ENCODE measurements at regions not wholly inside any gene's neighbourhood (a gene's known extent, or its start where the extent isn't known, plus 50 kb on each side); places are given as distances from the start of the nearest gene placed in this dataset.

- no peak for DNase-seq
- Mint-ChIP-seq H3K27ac (no peak overlapping the region), H3K27me3 (ENCODE audit: low read depth, poor library complexity) (no peaks in the 10 kb centered on the region), H3K4me3 (no peak overlapping the region), H3K4me1 (no peaks in the 10 kb centered on the region), H3K9me3 (no peaks in the 10 kb centered on the region), H3K36me3 (ENCODE audit: low read depth) (no peaks in the 10 kb centered on the region)
- TF ChIP-seq, protein P1, sequence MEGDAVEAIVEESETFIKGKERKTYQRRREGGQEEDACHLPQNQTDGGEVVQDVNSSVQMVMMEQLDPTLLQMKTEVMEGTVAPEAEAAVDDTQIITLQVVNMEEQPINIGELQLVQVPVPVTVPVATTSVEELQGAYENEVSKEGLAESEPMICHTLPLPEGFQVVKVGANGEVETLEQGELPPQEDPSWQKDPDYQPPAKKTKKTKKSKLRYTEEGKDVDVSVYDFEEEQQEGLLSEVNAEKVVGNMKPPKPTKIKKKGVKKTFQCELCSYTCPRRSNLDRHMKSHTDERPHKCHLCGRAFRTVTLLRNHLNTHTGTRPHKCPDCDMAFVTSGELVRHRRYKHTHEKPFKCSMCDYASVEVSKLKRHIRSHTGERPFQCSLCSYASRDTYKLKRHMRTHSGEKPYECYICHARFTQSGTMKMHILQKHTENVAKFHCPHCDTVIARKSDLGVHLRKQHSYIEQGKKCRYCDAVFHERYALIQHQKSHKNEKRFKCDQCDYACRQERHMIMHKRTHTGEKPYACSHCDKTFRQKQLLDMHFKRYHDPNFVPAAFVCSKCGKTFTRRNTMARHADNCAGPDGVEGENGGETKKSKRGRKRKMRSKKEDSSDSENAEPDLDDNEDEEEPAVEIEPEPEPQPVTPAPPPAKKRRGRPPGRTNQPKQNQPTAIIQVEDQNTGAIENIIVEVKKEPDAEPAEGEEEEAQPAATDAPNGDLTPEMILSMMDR (IDR thresholded peaks at IDR 0.05) = no peak
Measured at GRCh38 chr16:13397126-13397525, 495.7 kb downstream of the SHISA9 start.

GRCh38 chr16:13401641-13402040 lies 500.2 kb downstream of the SHISA9 start:
- Mint-ChIP-seq H3K27me3 (ENCODE audit: low read depth, poor library complexity) (no peaks in the 10 kb centered on the region), H3K36me3 (ENCODE audit: low read depth) (no peaks in the 10 kb centered on the region), H3K4me1 (no peaks in the 10 kb centered on the region), H3K27ac (no peak overlapping the region), H3K9me3 (no peaks in the 10 kb centered on the region), H3K4me3 (no peak overlapping the region)
- TF ChIP-seq, protein P1 (IDR thresholded peaks at IDR 0.05) = no peak
- DNase-seq = no peak

GRCh38 chr16:13402601-13403000 lies 501.2 kb downstream of the SHISA9 start:
- Mint-ChIP-seq H3K27me3 (ENCODE audit: low read depth, poor library complexity) (peaks cover 3% of the 10 kb centered on the region), H3K9me3 (no peaks in the 10 kb centered on the region), H3K4me3 (no peak overlapping the region), H3K36me3 (ENCODE audit: low read depth) (no peaks in the 10 kb centered on the region), H3K4me1 (no peaks in the 10 kb centered on the region), H3K27ac (no peak overlapping the region)
- DNase-seq = no peak
- TF ChIP-seq, protein P1 (IDR thresholded peaks at IDR 0.05) = no peak

GRCh38 chr16:13403326-13403725 lies 501.9 kb downstream of the SHISA9 start:
- Mint-ChIP-seq H3K27ac (no peak overlapping the region), H3K4me1 (no peaks in the 10 kb centered on the region), H3K9me3 (no peaks in the 10 kb centered on the region), H3K4me3 (no peak overlapping the region), H3K27me3 (ENCODE audit: low read depth, poor library complexity) (peaks cover 3% of the 10 kb centered on the region), H3K36me3 (ENCODE audit: low read depth) (no peaks in the 10 kb centered on the region)
- TF ChIP-seq, protein P1 (IDR thresholded peaks at IDR 0.05) = no peak
- no peak for DNase-seq

DNA sequence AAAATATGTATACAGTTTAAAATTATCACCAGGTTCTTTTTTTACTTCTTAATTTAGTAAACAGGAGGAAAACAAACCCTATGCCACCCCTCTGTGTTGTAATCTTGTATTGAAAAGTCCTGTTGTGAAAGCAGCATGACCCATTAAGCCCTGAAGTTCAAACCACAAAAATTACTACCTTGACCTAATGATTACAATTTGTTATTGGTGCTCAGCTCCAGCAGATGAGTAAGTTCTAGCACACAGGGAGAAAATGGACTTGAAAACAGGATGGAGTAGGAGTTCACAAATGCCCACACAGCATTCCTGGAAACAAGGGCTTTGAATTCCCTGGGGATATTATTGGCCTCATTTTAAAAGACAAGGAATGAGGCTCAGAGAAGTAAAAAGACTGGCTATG lies 505.8 kb upstream of the ERCC4 start:
- no peak for DNase-seq
- peaks cover 4% of the 10 kb centered on the region for H3K9me3 Mint-ChIP-seq
- peaks cover 8% of the 10 kb centered on the region for H3K27me3 Mint-ChIP-seq (ENCODE audit: low read depth, poor library complexity)
- TF ChIP-seq, protein P1 (IDR thresholded peaks at IDR 0.05) = no peak
- H3K4me3 Mint-ChIP-seq = no peak overlapping the region
- H3K27ac Mint-ChIP-seq = no peak overlapping the region
- peaks cover 1% of the 10 kb centered on the region for H3K4me1 Mint-ChIP-seq
- no peaks in the 10 kb centered on the region for H3K36me3 Mint-ChIP-seq (ENCODE audit: low read depth)

GRCh38 chr16:13419589-13419988 lies 500.4 kb upstream of the ERCC4 start:
- no peak for DNase-seq
- Mint-ChIP-seq H3K4me3 (no peak overlapping the region), H3K27me3 (ENCODE audit: low read depth, poor library complexity) (peaks cover 8% of the 10 kb centered on the region), H3K4me1 (peaks cover 6% of the 10 kb centered on the region), H3K27ac (no peak overlapping the region), H3K36me3 (ENCODE audit: low read depth) (no peaks in the 10 kb centered on the region), H3K9me3 (no peaks in the 10 kb centered on the region)
- TF ChIP-seq, protein P1 (IDR thresholded peaks at IDR 0.05) = no peak
